Activated B cell treated with CpG ODN at 0.5 μM for 24 hours (primary cell): ENCODE measurements at regions not wholly inside any gene's neighbourhood (a gene's known extent, or its start where the extent isn't known, plus 50 kb on each side); places are given as distances from the start of the nearest gene placed in this dataset.
"Not testable (repeated sequence)": the region's sequence is repeated elsewhere in the genome, so short reads cannot be mapped to it uniquely, and the experiment has no call there.

ENCODE experiments used
- ATAC-seq: fragments of 200-7000 bp; cut with Tn5 transposase; one replicate; pipeline ENCODE4 v1.10.0; 2021; ENCODE audit warnings: low read depth, mild to moderate bottlenecking, moderate library complexity
- CTCF ChIA-PET: fragments of 350-600 bp; sonication (Branson Sonifier 250); formaldehyde crosslinking; loops from one replicate; lab custom pipeline; 2021; ENCODE audit warnings: antibody characterized with exemption; lab: Charles Lee
- POLR2A ChIA-PET: fragments of 350-600 bp; sonication (Branson Sonifier 250); formaldehyde crosslinking; loops from one replicate; lab custom pipeline; 2021; ENCODE audit warnings: antibody characterized with exemption; lab: Charles Lee
- DNase-seq: peaks from one replicate; pipeline ENCODE4 v3.0.0; 2022
- H3K27ac Mint-ChIP-seq: one replicate; pipeline ENCODE4 v1.8.0; 2020; ENCODE audit warnings: mixed read lengths
- H3K27me3 Mint-ChIP-seq: one replicate; pipeline ENCODE4 v1.8.0; 2021; ENCODE audit warnings: mixed read lengths
- H3K36me3 Mint-ChIP-seq: one replicate; pipeline ENCODE4 v1.8.0; 2021; ENCODE audit warnings: low read depth, mixed read lengths
- H3K4me1 Mint-ChIP-seq: one replicate; pipeline ENCODE4 v1.8.0; 2021; ENCODE audit warnings: mixed read lengths
- H3K4me3 Mint-ChIP-seq: one replicate; pipeline ENCODE4 v1.8.0; 2020; ENCODE audit warnings: mild to moderate bottlenecking, mixed read lengths
- H3K9me3 Mint-ChIP-seq: one replicate; pipeline ENCODE4 v1.8.0; 2020; ENCODE audit warnings: mixed read lengths
- CTCF ChIP-seq: fragments of 200-600 bp; IDR thresholded peaks from one replicate; pipeline ENCODE4 v1.8.0; 2022; ENCODE audit warnings: antibody characterized with exemption, mild to moderate bottlenecking
- intact Hi-C: fragments of 100-400 bp; cut with micrococcal nuclease; formaldehyde crosslinking; loops from one replicate; pipeline ENCODE4 v1.15.1; 2024

- intact Hi-C loops: no loop called here
- H3K27ac Mint-ChIP-seq: no peak overlapping the region
- no peaks in the 10 kb centered on the region for H3K36me3 Mint-ChIP-seq
- H3K4me1 Mint-ChIP-seq: peaks cover 3% of the 10 kb centered on the region
- no peaks in the 10 kb centered on the region for H3K27me3 Mint-ChIP-seq
- H3K9me3 Mint-ChIP-seq: no peaks in the 10 kb centered on the region
- ChIA-PET POLR2A (no interaction called here), CTCF (no interaction called here)
- no peak overlapping the region for H3K4me3 Mint-ChIP-seq
- TF ChIP-seq CTCF: no peak
- ATAC-seq (no peak), DNase-seq (no peak)
Measured at GRCh38 chr17:64732336-64733006, 70.4 kb upstream of the SMURF2 start.

- POLR2A ChIA-PET, H3K4me3 Mint-ChIP-seq, CTCF ChIA-PET, H3K27me3 Mint-ChIP-seq, DNase-seq, H3K4me1 Mint-ChIP-seq, intact Hi-C loops, H3K27ac Mint-ChIP-seq, H3K36me3 Mint-ChIP-seq, ATAC-seq, H3K9me3 Mint-ChIP-seq: not testable (repeated sequence)
Measured at GRCh38 chr17:64730023-64730422, 67.9 kb upstream of the SMURF2 start.

- H3K27me3 Mint-ChIP-seq: no peaks in the 10 kb centered on the region
- H3K4me3 Mint-ChIP-seq: no peak overlapping the region
- ATAC-seq: no peak
- TF ChIP-seq CTCF: no peak
- no peak for DNase-seq
- H3K27ac Mint-ChIP-seq: no peak overlapping the region
- no peaks in the 10 kb centered on the region for H3K4me1 Mint-ChIP-seq
- CTCF ChIA-PET: no interaction called here
- intact Hi-C loops: no loop called here
- POLR2A ChIA-PET: no interaction called here
- no peaks in the 10 kb centered on the region for H3K36me3 Mint-ChIP-seq
- H3K9me3 Mint-ChIP-seq: no peaks in the 10 kb centered on the region
Measured at GRCh38 chr17:64729201-64729600, 67.1 kb upstream of the SMURF2 start.

- Mint-ChIP-seq H3K4me3 (no peak overlapping the region), H3K27me3 (no peaks in the 10 kb centered on the region), H3K4me1 (no peaks in the 10 kb centered on the region), H3K9me3 (no peaks in the 10 kb centered on the region), H3K36me3 (no peaks in the 10 kb centered on the region), H3K27ac (no peak overlapping the region)
- ATAC-seq (no peak), DNase-seq (no peak)
- TF ChIP-seq CTCF: no peak
- ChIA-PET CTCF (no interaction called here), POLR2A (interaction anchor here (0.6 kb wide), 1 partner anchor 8 kb away, joined by 8 read pairs; no protein-coding TSS in a partner anchor)
- intact Hi-C loops: no loop called here
Measured at GRCh38 chr17:64728041-64728695, 66.1 kb upstream of the SMURF2 start.

GRCh38 chr17:64726025-64726424, 63.9 kb upstream of the SMURF2 start:
- H3K4me1 Mint-ChIP-seq, H3K4me3 Mint-ChIP-seq, CTCF ChIA-PET: not testable (repeated sequence)

GRCh38 chr17:64724246-64724645, 62.1 kb upstream of the SMURF2 start:
- H3K27me3 Mint-ChIP-seq, ATAC-seq, intact Hi-C loops, POLR2A ChIA-PET, H3K27ac Mint-ChIP-seq, H3K36me3 Mint-ChIP-seq, H3K4me1 Mint-ChIP-seq, DNase-seq, H3K4me3 Mint-ChIP-seq, H3K9me3 Mint-ChIP-seq, CTCF ChIA-PET: not testable (repeated sequence)

More at GRCh38 chr17:64726025-64726424, 63.9 kb upstream of the SMURF2 start:
- H3K27me3 Mint-ChIP-seq, ATAC-seq, intact Hi-C loops, DNase-seq, H3K36me3 Mint-ChIP-seq, H3K27ac Mint-ChIP-seq, POLR2A ChIA-PET, H3K9me3 Mint-ChIP-seq: not testable (repeated sequence)
